Transverse colon (tissue), 3 donors: ENCODE measurements at regions not wholly inside any gene's neighbourhood (a gene's known extent, or its start where the extent isn't known, plus 50 kb on each side); places are given as distances from the start of the nearest gene placed in this dataset.

Source experiments
- EP300 ChIP-seq: sonication (generic); formaldehyde crosslinking; IDR thresholded peaks from one replicate; pipeline ENCODE4 v1.6.1; 2017; ENCODE audit warnings: antibody characterized with exemption, low read depth
- TF ChIP-seq, protein P1 (sequence below), 5 experiments: fragments of 200-600 bp in 3 of 5; fragments of 450-650 bp in 2 of 5; sonication (generic) in 3 of 5; IDR thresholded peaks; 1 replicate in 2 of 5; 2 replicates in 3 of 5; pipeline ENCODE4 v1.5.1; 2016 to 2017; ENCODE audit warnings: antibody characterized with exemption in 5 of 5, inconsistent platforms in 3 of 5, mild to moderate bottlenecking in 2 of 5, moderate library complexity in 1 of 5

DNA sequence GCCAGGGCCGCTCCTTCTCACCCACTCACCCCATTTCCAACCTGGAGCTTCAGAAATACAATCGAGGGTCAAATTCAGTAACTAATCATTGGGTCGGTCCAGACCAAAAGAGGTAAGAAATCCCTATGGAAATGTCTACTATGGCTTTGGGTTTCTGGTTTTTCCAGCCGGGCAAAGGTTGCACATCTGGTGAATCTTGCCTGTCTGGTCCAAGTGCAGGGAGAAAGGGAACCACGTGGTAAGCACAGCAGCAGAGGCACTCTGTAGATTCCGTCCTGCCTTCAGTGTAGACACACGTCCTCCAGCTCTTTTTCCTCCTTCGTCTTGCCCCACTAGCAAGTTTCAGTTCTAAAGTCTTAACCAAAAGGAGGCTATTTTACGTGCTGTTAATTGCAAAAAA, 218.0 kb upstream of the JADE1 start:
- TF ChIP-seq, protein P1, sequence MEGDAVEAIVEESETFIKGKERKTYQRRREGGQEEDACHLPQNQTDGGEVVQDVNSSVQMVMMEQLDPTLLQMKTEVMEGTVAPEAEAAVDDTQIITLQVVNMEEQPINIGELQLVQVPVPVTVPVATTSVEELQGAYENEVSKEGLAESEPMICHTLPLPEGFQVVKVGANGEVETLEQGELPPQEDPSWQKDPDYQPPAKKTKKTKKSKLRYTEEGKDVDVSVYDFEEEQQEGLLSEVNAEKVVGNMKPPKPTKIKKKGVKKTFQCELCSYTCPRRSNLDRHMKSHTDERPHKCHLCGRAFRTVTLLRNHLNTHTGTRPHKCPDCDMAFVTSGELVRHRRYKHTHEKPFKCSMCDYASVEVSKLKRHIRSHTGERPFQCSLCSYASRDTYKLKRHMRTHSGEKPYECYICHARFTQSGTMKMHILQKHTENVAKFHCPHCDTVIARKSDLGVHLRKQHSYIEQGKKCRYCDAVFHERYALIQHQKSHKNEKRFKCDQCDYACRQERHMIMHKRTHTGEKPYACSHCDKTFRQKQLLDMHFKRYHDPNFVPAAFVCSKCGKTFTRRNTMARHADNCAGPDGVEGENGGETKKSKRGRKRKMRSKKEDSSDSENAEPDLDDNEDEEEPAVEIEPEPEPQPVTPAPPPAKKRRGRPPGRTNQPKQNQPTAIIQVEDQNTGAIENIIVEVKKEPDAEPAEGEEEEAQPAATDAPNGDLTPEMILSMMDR (IDR thresholded peaks at IDR 0.05) = no peak
- TF ChIP-seq EP300 = no peak
